Ectodermal cell (in vitro differentiated cells): ENCODE measurements at regions not wholly inside any gene's neighbourhood (a gene's known extent, or its start where the extent isn't known, plus 50 kb on each side); places are given as distances from the start of the nearest gene placed in this dataset.

Experiments
- H3K27ac ChIP-seq: 2 replicates; pipeline ENCODE4 v1.7.0; 2013; ENCODE audit warnings: mild to moderate bottlenecking, low read depth, low read length; ENCODE audit not compliant: insufficient read depth, poor library complexity, severe bottlenecking
- H3K27me3 ChIP-seq: 2 replicates; pipeline ENCODE4 v1.7.0; 2013; ENCODE audit warnings: mild to moderate bottlenecking, low read length; ENCODE audit not compliant: insufficient read depth, control insufficient read depth, poor library complexity, severe bottlenecking
- H3K36me3 ChIP-seq: one replicate; pipeline ENCODE4 v1.7.0; 2013; ENCODE audit warnings: low read length; ENCODE audit not compliant: control insufficient read depth, insufficient read depth
- H3K4me1 ChIP-seq: one replicate; pipeline ENCODE4 v1.7.0; 2013; ENCODE audit warnings: low read length; ENCODE audit not compliant: control insufficient read depth, insufficient read depth
- H3K4me3 ChIP-seq: 2 replicates; pipeline ENCODE4 v1.7.0; 2013; ENCODE audit warnings: low read depth, low read length, control low read depth; ENCODE audit not compliant: insufficient read depth
- H3K9me3 ChIP-seq: 2 replicates; pipeline ENCODE4 v1.7.0; 2013; ENCODE audit warnings: mild to moderate bottlenecking, low read length, moderate library complexity; ENCODE audit not compliant: control insufficient read depth
- WGBS, 2 experiments: methylation state at CpG; one replicate each; pipeline ENCODE4 v1.1.7; 2013; ENCODE audit warnings: missing lambda C conversion rate in 2 of 2; 5-methylcytosine and 5-hydroxymethylcytosine counted together

DNA sequence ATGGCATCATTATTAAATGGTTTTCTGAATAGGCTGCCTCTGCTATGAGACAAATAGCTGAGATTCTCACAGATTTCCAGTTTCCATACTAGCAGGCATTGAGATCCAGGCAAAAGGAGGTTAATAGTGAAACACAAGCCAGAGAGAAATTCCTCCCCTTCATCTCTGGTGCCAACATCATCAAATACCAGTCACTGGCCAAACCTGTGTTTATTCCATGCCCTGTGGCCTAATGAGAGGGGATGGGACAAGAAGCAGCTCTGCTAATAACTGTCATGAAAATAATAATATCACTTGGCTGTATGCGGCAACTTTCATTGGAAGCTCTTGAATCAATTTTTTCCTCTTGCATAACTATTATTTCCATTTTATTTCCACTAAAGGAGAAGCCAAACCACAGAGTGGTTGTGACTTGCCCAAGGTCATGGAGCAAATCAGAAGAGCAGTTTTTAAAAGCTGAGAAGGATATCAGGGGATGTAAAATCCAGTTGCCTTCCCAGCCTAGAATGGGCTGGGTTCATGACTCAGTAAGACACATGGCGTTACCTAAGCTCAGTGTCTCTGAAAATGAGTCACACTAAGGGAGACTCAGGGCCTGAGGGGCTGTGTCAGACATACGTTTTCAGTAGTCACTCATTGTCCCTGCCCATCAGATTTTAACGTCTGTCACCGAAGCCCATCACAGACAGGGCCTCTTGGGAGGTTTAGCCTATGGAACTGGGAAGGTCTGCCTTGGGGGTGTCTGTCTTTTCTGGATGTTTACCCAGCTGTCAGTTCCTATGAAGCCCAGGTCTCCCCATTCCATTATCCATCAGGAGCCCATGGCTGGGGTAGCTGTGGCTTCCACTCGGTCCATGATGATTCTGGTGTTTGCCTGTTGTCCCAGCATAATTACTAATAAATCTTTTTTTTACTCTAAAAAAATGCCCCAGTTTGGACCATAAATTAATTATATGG lies 208.8 kb upstream of the EEA1 start:
- Histone ChIP-seq H3K27ac (no peak overlapping the region), H3K36me3 (no peaks in the 10 kb centered on the region), H3K4me3 (no peak overlapping the region), H3K27me3 (no peaks in the 10 kb centered on the region), H3K9me3 (no peaks in the 10 kb centered on the region), H3K4me1 (no peaks in the 10 kb centered on the region)
- WGBS, 2 experiments, result 92 to 96% methylated on average over 6 of the region's 6 CpGs

- no peaks in the 10 kb centered on the region for H3K36me3 ChIP-seq
- 100% methylated on average over 1 of the region's 1 CpG for WGBS, 2 experiments
- no peak overlapping the region for H3K27ac ChIP-seq
Observed at GRCh38 chr12:93139028-93139665, 210.1 kb upstream of the EEA1 start.

GRCh38 chr12:93140325-93140724 lies 211.2 kb upstream of the EEA1 start:
- no peaks in the 10 kb centered on the region for H3K36me3 ChIP-seq
- H3K4me3 ChIP-seq, result no peak overlapping the region
- no CpG with 5 or more reads among the region's 1 CpG for WGBS, 2 experiments
- no peaks in the 10 kb centered on the region for H3K4me1 ChIP-seq
- H3K27ac ChIP-seq, result no peak overlapping the region
- no peaks in the 10 kb centered on the region for H3K9me3 ChIP-seq
- no peaks in the 10 kb centered on the region for H3K27me3 ChIP-seq

More at GRCh38 chr12:93139028-93139665, 210.1 kb upstream of the EEA1 start:
- no peaks in the 10 kb centered on the region for H3K9me3 ChIP-seq
- no peak overlapping the region for H3K4me3 ChIP-seq
- H3K27me3 ChIP-seq, result no peaks in the 10 kb centered on the region
- H3K4me1 ChIP-seq, result no peaks in the 10 kb centered on the region

- WGBS, 2 experiments, result 93 to 96% methylated on average over 6 of the region's 6 CpGs
- H3K9me3 ChIP-seq, result no peaks in the 10 kb centered on the region
- no peak overlapping the region for H3K4me3 ChIP-seq
- no peaks in the 10 kb centered on the region for H3K27me3 ChIP-seq
- H3K4me1 ChIP-seq, result no peaks in the 10 kb centered on the region
- no peak overlapping the region for H3K27ac ChIP-seq
- no peaks in the 10 kb centered on the region for H3K36me3 ChIP-seq
Observed at GRCh38 chr12:93140801-93141200, 211.7 kb upstream of the EEA1 start.

- H3K27ac ChIP-seq, result no peak overlapping the region
Observed at GRCh38 chr12:93142881-93143280, 213.8 kb upstream of the EEA1 start.

GRCh38 chr12:93144109-93144508 lies 215.0 kb upstream of the EEA1 start:
- Histone ChIP-seq H3K4me1 (no peaks in the 10 kb centered on the region), H3K27ac (no peak overlapping the region), H3K36me3 (no peaks in the 10 kb centered on the region), H3K9me3 (no peaks in the 10 kb centered on the region), H3K27me3 (no peaks in the 10 kb centered on the region), H3K4me3 (no peak overlapping the region)
- WGBS, 2 experiments, result 83 to 89% methylated on average over 2 of the region's 2 CpGs

More at GRCh38 chr12:93142881-93143280, 213.8 kb upstream of the EEA1 start:
- H3K4me3 ChIP-seq, result no peak overlapping the region
- no peaks in the 10 kb centered on the region for H3K9me3 ChIP-seq
- 80 to 100% methylated on average over 1 of the region's 3 CpGs for WGBS, 2 experiments
- H3K27me3 ChIP-seq, result no peaks in the 10 kb centered on the region
- H3K36me3 ChIP-seq, result no peaks in the 10 kb centered on the region
- no peaks in the 10 kb centered on the region for H3K4me1 ChIP-seq

GRCh38 chr12:93145086-93145485 lies 216.0 kb upstream of the EEA1 start:
- no peaks in the 10 kb centered on the region for H3K4me1 ChIP-seq
- no peak overlapping the region for H3K4me3 ChIP-seq
- no peaks in the 10 kb centered on the region for H3K9me3 ChIP-seq
- H3K27ac ChIP-seq, result no peak overlapping the region
- 93 to 95% methylated on average over 5 of the region's 5 CpGs for WGBS, 2 experiments
- H3K36me3 ChIP-seq, result no peaks in the 10 kb centered on the region
- H3K27me3 ChIP-seq, result no peaks in the 10 kb centered on the region

- H3K27me3 ChIP-seq, result no peaks in the 10 kb centered on the region
- WGBS, 2 experiments, result 92 to 95% methylated on average over 2 to 3 of the region's 4 CpGs
- H3K4me1 ChIP-seq, result no peaks in the 10 kb centered on the region
- no peak overlapping the region for H3K27ac ChIP-seq
- H3K4me3 ChIP-seq, result no peak overlapping the region
- H3K9me3 ChIP-seq, result no peaks in the 10 kb centered on the region
- H3K36me3 ChIP-seq, result no peaks in the 10 kb centered on the region
Observed at GRCh38 chr12:93146263-93146939, 217.3 kb upstream of the EEA1 start.

DNA sequence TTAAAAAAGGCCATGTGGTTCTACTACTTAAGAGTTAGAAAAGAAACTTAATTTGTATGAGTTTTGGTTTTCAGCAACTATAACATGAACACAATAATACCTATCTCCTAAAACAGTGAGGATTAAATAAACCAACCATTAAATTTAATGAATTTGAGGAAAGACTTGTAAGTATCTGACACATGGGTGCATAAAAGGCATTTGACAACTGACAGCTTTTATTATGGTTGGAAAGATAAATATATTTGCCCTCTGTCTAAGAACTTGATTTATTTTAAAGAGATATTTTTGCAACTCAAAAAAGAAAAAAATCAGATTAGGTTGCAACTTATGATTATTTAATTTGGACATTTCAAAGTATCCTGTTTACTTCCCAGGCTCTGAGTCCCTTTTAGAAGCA lies 217.9 kb upstream of the EEA1 start:
- Histone ChIP-seq H3K27ac (no peak overlapping the region), H3K36me3 (no peaks in the 10 kb centered on the region), H3K4me3 (no peak overlapping the region), H3K9me3 (no peaks in the 10 kb centered on the region), H3K27me3 (no peaks in the 10 kb centered on the region), H3K4me1 (no peaks in the 10 kb centered on the region)

GRCh38 chr12:93148412-93148811 lies 219.3 kb upstream of the EEA1 start:
- Histone ChIP-seq H3K27me3 (no peaks in the 10 kb centered on the region), H3K9me3 (no peaks in the 10 kb centered on the region), H3K27ac (no peak overlapping the region), H3K4me3 (no peak overlapping the region), H3K4me1 (no peaks in the 10 kb centered on the region), H3K36me3 (no peaks in the 10 kb centered on the region)
- 90 to 92% methylated on average over 2 to 3 of the region's 3 CpGs for WGBS, 2 experiments
